IPS-NIHi7 (cell line): ENCODE measurements at regions not wholly inside any gene's neighbourhood (a gene's known extent, or its start where the extent isn't known, plus 50 kb on each side); places are given as distances from the start of the nearest gene placed in this dataset.
A peak's percentile ranks its signal among the peaks of the same experiment; 100 is the strongest.

Experiments
- DNase-seq: peaks from one replicate; pipeline ENCODE4 v3.0.0; 2012; ENCODE audit warnings: mixed read lengths; ENCODE audit errors: extremely low spot score

DNA sequence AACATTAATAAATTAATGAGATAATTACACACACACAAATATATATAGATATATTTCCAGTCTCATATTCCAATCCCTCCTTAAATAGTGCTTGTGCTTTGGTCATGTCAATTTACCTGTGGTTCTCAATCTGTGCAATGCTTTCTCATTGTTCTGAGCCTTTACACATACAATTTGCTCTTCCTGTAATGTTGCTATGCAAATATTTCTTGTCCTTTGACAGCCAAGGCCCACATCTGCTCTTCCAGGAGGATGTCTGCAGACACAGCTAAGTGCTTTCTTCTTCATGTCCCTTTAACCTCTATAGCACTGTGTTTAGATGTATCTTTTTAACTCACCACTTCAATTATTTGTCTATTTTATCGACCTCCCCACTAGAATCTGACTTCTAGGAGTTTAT, 67.3 kb upstream of the RAPGEF2 start:
- DNase-seq: no peak

DNA sequence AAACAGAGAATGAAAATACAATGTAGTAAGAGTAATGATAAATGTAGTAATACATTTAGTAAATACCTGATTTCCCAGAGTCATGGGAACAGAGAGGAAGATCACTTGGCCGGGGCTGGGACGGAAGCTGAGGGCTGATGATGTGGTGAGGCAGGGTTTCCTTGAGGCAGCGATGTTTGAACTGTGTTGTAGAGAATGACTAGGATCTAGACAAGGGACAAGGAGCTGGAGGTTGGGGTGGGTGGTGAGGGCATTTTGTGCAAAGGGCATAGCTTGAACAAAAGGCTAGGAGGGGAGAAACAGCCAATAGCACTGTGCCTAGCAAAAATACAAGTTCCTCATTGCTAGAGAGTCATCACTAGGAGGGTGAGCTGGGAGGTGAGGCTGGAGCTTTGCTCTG, 64.3 kb upstream of the RAPGEF2 start:
- no peak for DNase-seq

DNA sequence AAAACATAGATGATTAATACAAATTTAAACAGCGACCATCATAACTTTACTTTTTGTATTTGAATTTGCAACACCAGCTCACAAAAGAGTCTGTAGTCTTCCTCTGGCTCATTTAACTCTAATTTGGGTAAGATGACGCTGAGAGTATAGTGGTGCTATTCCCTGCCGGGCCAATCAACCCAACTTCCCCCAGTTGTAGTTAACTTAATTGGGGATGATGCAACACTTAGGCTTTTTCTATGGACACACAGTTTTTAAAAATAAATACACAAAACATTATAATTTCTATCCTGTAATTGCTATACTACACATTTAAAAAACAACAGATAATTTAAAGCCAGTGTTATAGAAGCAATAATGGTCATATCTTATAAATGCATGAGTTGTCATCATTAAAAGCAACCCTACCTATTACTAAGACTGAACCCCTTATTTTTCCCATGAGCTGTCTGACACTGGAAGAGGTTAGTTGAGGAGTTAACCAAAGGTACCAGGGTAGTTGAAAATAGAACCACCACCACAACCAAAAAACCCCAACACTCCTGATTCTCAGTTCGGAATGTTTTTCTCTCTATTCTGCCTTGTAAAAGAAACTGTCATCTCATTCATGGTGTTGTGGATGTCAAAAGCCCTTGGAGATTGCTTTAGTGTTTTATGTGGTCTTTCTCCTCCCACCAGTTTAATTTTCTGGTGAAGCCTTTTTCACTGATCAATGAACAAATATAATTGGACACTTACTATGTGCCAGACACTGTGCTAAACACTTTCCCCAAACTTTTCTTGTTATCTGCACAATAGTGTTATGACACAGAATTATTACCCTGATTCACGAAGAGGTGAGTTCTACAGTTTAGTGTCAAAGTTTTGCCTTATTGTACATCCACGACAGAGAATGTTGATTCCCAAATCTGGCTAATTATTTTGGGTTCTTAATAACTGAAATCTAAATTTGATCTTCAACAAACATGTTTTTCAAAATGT, 61.5 kb upstream of the RAPGEF2 start:
- no peak for DNase-seq

DNA sequence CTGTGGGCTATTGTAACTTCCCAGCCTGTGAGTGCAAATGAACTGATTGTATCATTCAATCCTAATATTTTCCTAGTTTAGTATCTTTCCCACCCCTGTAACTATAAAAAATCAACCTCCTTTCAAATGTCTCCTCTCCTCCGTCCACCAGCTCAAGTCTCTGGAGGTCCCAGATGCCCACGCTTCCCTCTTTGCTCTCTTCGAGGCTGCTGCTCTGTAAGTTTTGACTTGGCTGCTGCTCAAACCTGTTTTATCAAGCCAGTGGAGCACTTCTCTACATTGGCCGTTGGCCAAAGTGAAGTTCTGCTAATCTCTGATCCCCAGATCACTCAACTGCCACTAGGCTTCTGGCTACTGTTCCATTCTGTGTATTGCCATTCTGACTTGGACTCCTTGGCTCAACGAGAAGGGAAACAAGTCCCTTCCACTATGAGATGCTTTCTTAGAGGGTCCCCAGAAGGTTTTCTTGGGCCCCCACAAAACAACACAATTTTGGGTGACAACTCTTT, 60.7 kb upstream of the RAPGEF2 start:
- DNase-seq: no peak

DNA sequence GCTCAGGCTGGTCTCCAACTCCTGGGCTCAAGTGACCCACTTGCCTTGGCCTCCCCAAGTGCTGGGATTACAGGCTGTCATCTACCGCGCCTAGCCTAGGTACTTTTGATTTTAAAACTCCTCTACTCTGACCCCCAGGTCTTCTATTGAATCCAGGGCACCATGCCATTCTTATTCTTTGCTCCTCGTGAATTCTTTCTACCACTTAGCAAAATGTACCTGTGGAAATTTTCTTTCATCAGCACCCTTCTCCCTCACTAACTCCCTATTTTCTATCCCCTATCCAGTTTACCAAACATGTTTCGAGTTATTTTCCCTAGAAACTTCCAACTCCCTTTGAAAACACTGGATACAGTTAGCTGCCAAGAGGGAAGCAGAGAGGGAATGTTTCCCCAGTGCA, 60.0 kb upstream of the RAPGEF2 start:
- no peak for DNase-seq

DNA sequence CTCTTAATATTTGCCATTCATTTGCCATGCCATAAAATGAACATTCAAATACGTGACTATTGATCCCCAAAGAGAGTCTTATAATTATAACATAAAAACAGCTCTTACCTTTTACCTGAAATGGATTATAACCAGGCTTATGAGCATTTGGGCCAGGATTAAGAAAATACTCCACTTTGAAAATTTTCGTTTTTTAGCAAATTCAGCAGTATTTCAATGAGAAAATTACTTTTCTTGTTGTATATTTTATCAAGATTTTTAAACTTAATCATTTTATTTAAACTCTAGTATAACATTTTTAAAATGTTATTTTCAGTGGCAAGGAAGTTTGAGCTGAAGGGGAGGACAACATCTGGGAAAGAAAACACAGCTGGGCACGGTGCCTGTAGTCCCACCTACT, 59.0 kb upstream of the RAPGEF2 start:
- no peak for DNase-seq

DNA sequence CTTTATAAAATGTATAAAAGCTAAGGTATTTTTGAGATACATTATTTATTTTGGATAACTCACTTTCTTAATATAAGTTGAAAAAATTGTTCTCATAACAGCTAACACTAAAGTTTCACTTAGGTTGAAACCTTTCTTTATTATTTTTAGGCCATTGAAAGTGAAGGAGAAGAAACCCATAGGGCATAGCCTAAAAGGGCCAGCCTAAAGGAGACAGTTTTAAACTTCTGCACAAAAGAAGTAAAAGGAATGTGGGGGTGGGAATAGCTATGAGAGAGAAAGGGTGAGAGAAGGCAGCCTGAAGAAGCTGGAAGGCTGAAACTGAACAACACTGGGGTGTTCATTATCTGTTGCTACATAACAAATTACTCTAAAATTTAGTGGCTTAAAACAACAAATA, 57.6 kb upstream of the RAPGEF2 start:
- DNase-seq: no peak

DNA sequence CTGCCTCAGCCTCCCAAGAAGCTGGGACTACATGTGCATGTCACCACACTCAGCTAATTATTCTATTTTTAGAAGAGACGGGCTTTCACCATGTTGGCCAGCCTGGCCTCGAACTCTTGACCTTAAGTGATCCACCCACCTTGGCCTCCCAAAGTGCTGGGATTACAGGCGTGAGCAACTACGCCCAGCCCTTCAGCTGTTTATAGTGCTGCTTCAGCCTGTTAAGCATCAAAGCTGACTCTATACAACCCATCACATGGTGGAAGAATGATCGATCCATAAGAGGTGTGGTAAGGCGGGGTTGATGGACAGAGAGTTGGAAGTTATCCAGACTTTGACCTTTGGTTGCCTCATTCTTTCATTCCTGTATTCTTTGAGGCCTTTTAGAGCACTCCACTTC, 56.2 kb upstream of the RAPGEF2 start:
- DNase-seq: no peak

DNA sequence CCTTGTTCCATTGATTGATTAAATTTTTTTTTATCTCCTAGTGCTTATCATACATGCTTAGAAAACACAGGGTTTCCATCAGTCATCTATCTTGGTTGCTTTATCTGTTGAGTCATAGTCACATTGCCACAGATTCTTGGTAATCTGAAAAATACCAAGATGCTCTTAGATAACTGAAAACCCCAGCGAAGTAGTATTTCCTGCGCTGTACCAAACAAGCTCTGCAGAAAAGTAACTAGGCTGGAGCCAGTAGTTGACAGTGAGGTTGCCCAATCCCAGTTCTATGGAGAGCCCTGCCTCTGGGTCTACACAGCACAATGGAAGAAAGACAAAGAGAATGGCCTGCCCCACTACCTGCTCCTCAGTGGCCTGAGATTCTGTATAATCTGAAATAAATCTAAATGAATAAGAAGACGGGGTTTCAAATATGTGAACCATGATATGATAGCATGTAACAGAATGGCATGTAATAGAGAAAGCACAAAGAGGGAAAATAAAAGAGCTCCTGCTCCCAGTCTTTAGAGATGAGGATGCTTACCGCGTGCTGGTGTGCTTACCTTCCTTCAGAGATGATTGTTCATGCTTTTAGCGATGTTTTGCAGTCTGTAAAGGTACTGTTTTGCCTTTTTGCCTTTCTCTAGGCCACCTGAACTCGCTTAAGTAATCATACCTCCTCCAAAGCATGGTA, 55.3 kb upstream of the RAPGEF2 start:
- no peak for DNase-seq

DNA sequence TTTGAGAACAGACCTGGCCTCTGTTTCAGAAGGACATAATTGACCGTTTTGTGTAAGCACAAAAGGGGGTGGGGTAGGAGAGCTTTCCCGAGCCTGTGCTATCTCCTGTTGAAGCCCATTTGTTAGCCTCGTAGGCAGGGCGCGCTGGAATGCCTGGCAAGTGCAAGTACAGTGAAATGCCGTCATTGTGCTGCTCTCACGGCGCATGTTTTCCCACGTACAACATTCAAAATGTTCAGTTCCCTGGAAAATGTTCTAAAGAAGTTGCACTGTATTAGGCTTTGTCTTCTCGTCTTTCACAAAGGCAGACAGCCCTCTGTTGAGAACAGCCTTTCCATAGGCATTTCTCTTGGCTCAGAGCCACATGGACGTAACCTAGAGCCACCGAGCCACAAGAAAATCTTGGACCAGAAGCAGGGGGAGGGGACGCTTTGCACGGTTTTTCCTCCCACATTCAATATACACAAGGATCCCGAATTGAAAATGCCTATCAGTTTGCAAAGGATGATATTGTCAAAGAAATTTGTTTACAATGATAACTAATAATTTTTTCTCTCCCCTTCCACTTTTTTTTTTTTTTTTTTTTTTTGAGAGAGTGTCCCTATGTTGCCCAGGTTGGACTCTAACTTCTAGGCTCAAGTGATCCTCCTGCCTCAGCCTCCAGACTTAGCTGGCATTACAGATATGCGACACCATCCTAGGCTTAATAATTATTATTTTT, 54.6 kb upstream of the RAPGEF2 start:
- peak; percentile 38 for DNase-seq

DNA sequence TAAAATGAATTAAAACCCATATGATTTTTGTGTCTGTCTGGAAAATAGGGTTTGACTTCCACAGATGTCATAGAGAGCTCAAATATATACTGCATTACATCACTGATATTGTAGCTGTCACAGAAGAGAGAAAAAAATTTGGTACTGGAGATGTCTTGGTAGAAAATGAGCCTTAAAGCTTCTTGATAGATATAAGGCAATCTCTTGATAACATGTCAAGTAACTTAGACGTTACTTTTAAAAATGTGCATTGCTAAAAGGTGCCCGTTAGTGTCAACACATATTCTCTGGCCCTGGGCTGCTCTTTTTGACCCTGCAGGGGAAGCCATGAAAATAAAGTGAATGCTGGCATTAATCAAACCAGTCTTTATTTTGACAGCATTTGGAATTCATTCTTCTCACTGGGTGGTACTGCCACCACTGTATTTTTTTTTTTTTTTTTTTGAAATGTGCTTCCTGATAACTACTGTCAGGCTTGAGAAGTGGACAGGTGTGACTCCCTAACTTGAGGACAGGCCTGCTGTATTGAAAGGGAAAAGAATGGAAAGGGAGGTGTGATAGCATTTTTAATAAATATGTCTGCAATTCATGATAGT, 53.0 kb upstream of the RAPGEF2 start:
- DNase-seq: no peak

DNA sequence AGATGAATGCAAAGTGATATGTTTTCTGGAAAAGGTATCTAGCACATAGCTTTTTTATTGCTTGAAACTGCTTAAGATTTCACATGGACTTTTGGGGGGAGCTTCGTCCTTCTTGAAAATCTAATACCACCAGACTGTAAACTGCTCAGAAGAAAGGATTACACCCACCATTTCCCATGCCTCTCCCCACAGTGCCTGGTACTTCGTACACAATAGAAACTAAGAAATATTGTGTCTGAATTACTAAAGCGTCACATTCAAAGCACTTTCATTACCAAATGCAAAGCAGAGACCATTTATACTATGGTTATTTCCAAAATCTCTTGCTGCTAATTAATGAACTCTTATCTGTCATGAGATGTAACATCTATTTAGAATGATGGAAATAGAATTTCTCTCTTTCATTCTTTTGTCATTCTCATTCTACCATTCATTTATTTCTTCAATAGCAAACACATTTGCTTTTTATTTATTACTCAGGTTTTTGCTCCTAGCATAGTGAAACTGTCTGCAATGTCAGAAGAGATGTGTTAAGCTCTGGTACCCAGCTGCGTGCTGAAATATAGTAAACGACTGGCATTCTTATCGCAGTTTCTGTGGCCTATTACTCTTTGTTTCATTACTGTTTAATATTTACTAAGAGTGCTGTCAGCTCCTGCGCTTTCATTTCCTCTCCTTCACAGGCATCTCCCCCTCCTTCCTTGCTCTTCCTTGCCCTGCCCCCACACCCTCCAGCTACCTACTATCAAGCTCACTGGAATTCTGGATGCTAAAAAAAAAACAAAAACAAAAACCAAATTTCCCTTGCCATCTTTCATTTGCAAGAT, 51.4 kb upstream of the RAPGEF2 start:
- DNase-seq: peak; percentile 33

DNA sequence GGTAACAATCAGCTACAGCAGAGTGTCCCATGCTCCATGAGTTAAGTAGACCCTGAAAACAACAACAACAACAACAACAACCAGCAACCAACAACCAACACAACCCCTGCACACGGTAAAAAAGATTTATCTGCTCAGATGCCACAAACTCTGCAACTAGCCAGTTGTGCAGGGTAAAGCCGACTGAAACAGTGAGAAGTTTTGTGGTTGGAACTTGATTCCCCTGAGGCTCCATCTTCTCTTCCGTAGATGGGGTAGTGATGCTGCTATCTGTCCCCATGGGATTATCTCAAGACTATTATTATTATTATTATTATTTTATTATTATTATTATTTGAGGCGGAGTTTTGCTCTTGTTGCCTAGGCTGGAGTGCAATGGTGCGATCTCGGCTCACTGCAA, 50.6 kb upstream of the RAPGEF2 start:
- no peak for DNase-seq
